ENCODE measurements at regions not wholly inside any gene's neighbourhood (a gene's known extent, or its start where the extent isn't known, plus 50 kb on each side); places are given as distances from the start of the nearest gene placed in this dataset.

GRCh38 chr5:98296426-98296825 is 477.0 kb upstream of the RGMB start:
- H3K27me3 ChIP-seq (ENCODE audit: control insufficient read depth, insufficient read depth, low read length): no peaks in the 10 kb centered on the region
- TF ChIP-seq TCF7L2 (IDR thresholded peaks at IDR 0.05; ENCODE audit: low read depth, low read length) (no peak), POLR2AphosphoS5 (IDR thresholded peaks at IDR 0.05; ENCODE audit: low read depth, low read length) (no peak), SIN3A (IDR thresholded peaks at IDR 0.05; ENCODE audit: borderline replicate concordance, insufficient read depth, low read depth, low read length) (no peak)
- TF ChIP-seq, protein P1, sequence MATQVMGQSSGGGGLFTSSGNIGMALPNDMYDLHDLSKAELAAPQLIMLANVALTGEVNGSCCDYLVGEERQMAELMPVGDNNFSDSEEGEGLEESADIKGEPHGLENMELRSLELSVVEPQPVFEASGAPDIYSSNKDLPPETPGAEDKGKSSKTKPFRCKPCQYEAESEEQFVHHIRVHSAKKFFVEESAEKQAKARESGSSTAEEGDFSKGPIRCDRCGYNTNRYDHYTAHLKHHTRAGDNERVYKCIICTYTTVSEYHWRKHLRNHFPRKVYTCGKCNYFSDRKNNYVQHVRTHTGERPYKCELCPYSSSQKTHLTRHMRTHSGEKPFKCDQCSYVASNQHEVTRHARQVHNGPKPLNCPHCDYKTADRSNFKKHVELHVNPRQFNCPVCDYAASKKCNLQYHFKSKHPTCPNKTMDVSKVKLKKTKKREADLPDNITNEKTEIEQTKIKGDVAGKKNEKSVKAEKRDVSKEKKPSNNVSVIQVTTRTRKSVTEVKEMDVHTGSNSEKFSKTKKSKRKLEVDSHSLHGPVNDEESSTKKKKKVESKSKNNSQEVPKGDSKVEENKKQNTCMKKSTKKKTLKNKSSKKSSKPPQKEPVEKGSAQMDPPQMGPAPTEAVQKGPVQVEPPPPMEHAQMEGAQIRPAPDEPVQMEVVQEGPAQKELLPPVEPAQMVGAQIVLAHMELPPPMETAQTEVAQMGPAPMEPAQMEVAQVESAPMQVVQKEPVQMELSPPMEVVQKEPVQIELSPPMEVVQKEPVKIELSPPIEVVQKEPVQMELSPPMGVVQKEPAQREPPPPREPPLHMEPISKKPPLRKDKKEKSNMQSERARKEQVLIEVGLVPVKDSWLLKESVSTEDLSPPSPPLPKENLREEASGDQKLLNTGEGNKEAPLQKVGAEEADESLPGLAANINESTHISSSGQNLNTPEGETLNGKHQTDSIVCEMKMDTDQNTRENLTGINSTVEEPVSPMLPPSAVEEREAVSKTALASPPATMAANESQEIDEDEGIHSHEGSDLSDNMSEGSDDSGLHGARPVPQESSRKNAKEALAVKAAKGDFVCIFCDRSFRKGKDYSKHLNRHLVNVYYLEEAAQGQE (IDR thresholded peaks at IDR 0.05; ENCODE audit: insufficient read depth in 1 of 2, low read depth in 2 of 2, low read length in 1 of 2): no peak
- TF ChIP-seq, protein P2, sequence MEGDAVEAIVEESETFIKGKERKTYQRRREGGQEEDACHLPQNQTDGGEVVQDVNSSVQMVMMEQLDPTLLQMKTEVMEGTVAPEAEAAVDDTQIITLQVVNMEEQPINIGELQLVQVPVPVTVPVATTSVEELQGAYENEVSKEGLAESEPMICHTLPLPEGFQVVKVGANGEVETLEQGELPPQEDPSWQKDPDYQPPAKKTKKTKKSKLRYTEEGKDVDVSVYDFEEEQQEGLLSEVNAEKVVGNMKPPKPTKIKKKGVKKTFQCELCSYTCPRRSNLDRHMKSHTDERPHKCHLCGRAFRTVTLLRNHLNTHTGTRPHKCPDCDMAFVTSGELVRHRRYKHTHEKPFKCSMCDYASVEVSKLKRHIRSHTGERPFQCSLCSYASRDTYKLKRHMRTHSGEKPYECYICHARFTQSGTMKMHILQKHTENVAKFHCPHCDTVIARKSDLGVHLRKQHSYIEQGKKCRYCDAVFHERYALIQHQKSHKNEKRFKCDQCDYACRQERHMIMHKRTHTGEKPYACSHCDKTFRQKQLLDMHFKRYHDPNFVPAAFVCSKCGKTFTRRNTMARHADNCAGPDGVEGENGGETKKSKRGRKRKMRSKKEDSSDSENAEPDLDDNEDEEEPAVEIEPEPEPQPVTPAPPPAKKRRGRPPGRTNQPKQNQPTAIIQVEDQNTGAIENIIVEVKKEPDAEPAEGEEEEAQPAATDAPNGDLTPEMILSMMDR (IDR thresholded peaks at IDR 0.05): no peak
- ChIA-PET POLR2A (no interaction called here), CTCF (no interaction called here)
- no peak overlapping the region for H3K4me3 ChIP-seq (ENCODE audit: low read depth in 2 of 2, low read length in 2 of 2)
- intact Hi-C loops (cut with micrococcal nuclease; ENCODE audit: unreplicated experiment) (no loop called here), in situ Hi-C loops (cut with HindIII; ENCODE audit: low pct_unique_long_range_greater_than_20kb, low sequenced_read_pairs) (no loop called here)
- no peaks in the 10 kb centered on the region for H3K36me3 ChIP-seq (ENCODE audit: control insufficient read depth, insufficient read depth, low read length)
- DNase-seq (ENCODE audit: low read depth, low spot score) (no peak), ATAC-seq (no peak)
- no peaks in the 10 kb centered on the region for H3K9me3 ChIP-seq (ENCODE audit: control insufficient read depth, insufficient read depth, low read depth, low read length)
- BruUV-seq (replicated peaks): no TSS peak
- no peaks in the 10 kb centered on the region for H3K4me1 ChIP-seq (ENCODE audit: control insufficient read depth, insufficient read depth, low read length)
- H3K27ac ChIP-seq (ENCODE audit: low read length): no peak overlapping the region

GRCh38 chr5:98299435-98299834 is 474.0 kb upstream of the RGMB start:
- no peaks in the 10 kb centered on the region for H3K36me3 ChIP-seq (ENCODE audit: control insufficient read depth, insufficient read depth, low read length)
- ChIA-PET POLR2A (no interaction called here), CTCF (no interaction called here)
- ATAC-seq (no peak), DNase-seq (ENCODE audit: low read depth, low spot score) (no peak)
- H3K4me3 ChIP-seq (ENCODE audit: low read depth in 2 of 2, low read length in 2 of 2): no peak overlapping the region
- TF ChIP-seq, protein P1 (IDR thresholded peaks at IDR 0.05; ENCODE audit: insufficient read depth in 1 of 2, low read depth in 2 of 2, low read length in 1 of 2): no peak
- TF ChIP-seq, protein P2 (IDR thresholded peaks at IDR 0.05): no peak
- TF ChIP-seq POLR2AphosphoS5 (IDR thresholded peaks at IDR 0.05; ENCODE audit: low read depth, low read length): no peak
- TF ChIP-seq TCF7L2 (IDR thresholded peaks at IDR 0.05; ENCODE audit: low read depth, low read length): no peak
- TF ChIP-seq SIN3A (IDR thresholded peaks at IDR 0.05; ENCODE audit: borderline replicate concordance, insufficient read depth, low read depth, low read length): no peak
- H3K9me3 ChIP-seq (ENCODE audit: control insufficient read depth, insufficient read depth, low read depth, low read length): no peaks in the 10 kb centered on the region
- intact Hi-C loops (cut with micrococcal nuclease; ENCODE audit: unreplicated experiment) (no loop called here), in situ Hi-C loops (cut with HindIII; ENCODE audit: low pct_unique_long_range_greater_than_20kb, low sequenced_read_pairs) (no loop called here)
- no TSS peak for BruUV-seq (replicated peaks)
- no peak overlapping the region for H3K27ac ChIP-seq (ENCODE audit: low read length)
- no peaks in the 10 kb centered on the region for H3K27me3 ChIP-seq (ENCODE audit: control insufficient read depth, insufficient read depth, low read length)
- H3K4me1 ChIP-seq (ENCODE audit: control insufficient read depth, insufficient read depth, low read length): no peaks in the 10 kb centered on the region
